H1 (cell line): ENCODE measurements at regions not wholly inside any gene's neighbourhood (a gene's known extent, or its start where the extent isn't known, plus 50 kb on each side); places are given as distances from the start of the nearest gene placed in this dataset.

Source experiments
- CTCF ChIA-PET: fragments of 300-600 bp; sonication (Branson Sonifier 250); formaldehyde crosslinking; loops from one replicate; lab custom pipeline; 2021; ENCODE audit not compliant: partially characterized antibody; lab: Charles Lee
- POLR2A ChIA-PET: fragments of 300-600 bp; sonication (Branson Sonifier 250); formaldehyde crosslinking; loops from one replicate; lab custom pipeline; 2021; ENCODE audit warnings: inconsistent platforms; ENCODE audit not compliant: partially characterized antibody; lab: Charles Lee
- DNase-seq, 2 experiments: peaks; one replicate each; pipeline versions ENCODE4 v3.0.0 to v3.0.0-alpha.2; 2010 to 2022; ENCODE audit warnings: low spot score in 2 of 2, low read depth in 1 of 2, mixed read lengths in 1 of 2
- FAIRE-seq: peaks from 2 replicates; lab custom pipeline; 2011; peaks lifted over from hg19 to GRCh38; lab: Jason Lieb, UNC
- H2AFZ ChIP-seq: 2 replicates; pipeline ENCODE4 v1.8.1; 2012; ENCODE audit warnings: low read length, inconsistent platforms
- H2AK5ac ChIP-seq: 2 replicates; pipeline ENCODE4 v1.6.1; 2013; ENCODE audit warnings: low read depth, low read length
- H2BK120ac ChIP-seq: replicated peaks from 2 replicates; pipeline ENCODE3; 2013; ENCODE audit warnings: low read depth, low read length, inconsistent platforms
- H2BK12ac ChIP-seq: 2 replicates; pipeline ENCODE4 v1.6.1; 2013; ENCODE audit warnings: low read depth, low read length
- H2BK15ac ChIP-seq: 2 replicates; pipeline ENCODE4 v1.6.1; 2013; ENCODE audit warnings: low read length
- H2BK20ac ChIP-seq: 2 replicates; pipeline ENCODE4 v1.6.1; 2013; ENCODE audit warnings: low read length
- H2BK5ac ChIP-seq: 2 replicates; pipeline ENCODE4 v1.6.1; 2013; ENCODE audit warnings: low read depth, low read length
- H3K14ac ChIP-seq: 2 replicates; pipeline ENCODE4 v1.6.1; 2013; ENCODE audit warnings: inconsistent platforms; ENCODE audit not compliant: insufficient read length
- H3K18ac ChIP-seq: 2 replicates; pipeline ENCODE4 v1.6.1; 2013; ENCODE audit warnings: low read length; ENCODE audit errors: extremely low read depth
- H3K23ac ChIP-seq: 2 replicates; pipeline ENCODE4 v1.6.1; 2013; ENCODE audit warnings: inconsistent platforms; ENCODE audit not compliant: insufficient read length
- H3K23me2 ChIP-seq: 2 replicates; pipeline ENCODE4 v1.6.1; 2013; ENCODE audit warnings: low read depth, low read length
- H3K27ac ChIP-seq: 2 replicates; pipeline ENCODE4 v1.6.1; 2011; ENCODE audit warnings: low read depth, low read length, inconsistent platforms
- H3K27me3 ChIP-seq, 4 experiments: replicated peaks in 1 of 4; 1 replicate in 1 of 4; 2 replicates in 3 of 4; pipeline versions ENCODE4 v1.6.1 to v1.8.1; 2011 to 2013; ENCODE audit warnings: low read length in 3 of 4, mild to moderate bottlenecking in 3 of 4, inconsistent platforms in 2 of 4, mixed read lengths in 2 of 4, moderate library complexity in 1 of 4; ENCODE audit not compliant: control insufficient read depth in 3 of 4, insufficient read depth in 3 of 4; ENCODE audit errors: extremely low read depth in 1 of 4
- H3K36me3 ChIP-seq, 4 experiments: 2 replicates each; pipeline versions ENCODE4 v1.6.1 to v1.8.1; 2011 to 2013; ENCODE audit warnings: mild to moderate bottlenecking in 4 of 4, low read length in 3 of 4, moderate library complexity in 2 of 4, control low read depth in 1 of 4, inconsistent platforms in 1 of 4; ENCODE audit not compliant: insufficient read depth in 4 of 4, control insufficient read depth in 2 of 4
- H3K4ac ChIP-seq: replicated peaks from 2 replicates; pipeline ENCODE3; 2013; ENCODE audit warnings: low read length, low read depth, mixed read lengths, inconsistent platforms; ENCODE audit not compliant: insufficient read length
- H3K4me1 ChIP-seq, 4 experiments: replicated peaks in 1 of 4; 1 replicate in 1 of 4; 2 replicates in 3 of 4; pipeline versions ENCODE4 v1.6.1 to v1.8.1; 2011 to 2013; ENCODE audit warnings: low read length in 3 of 4, inconsistent platforms in 2 of 4, mixed read lengths in 1 of 4; ENCODE audit not compliant: insufficient read depth in 4 of 4, control insufficient read depth in 3 of 4
- H3K4me2 ChIP-seq, 2 experiments: 2 replicates each; pipeline versions ENCODE4 v1.6.1 to v1.8.1; 2011 to 2013; ENCODE audit warnings: low read depth in 2 of 2, low read length in 2 of 2, control low read depth in 1 of 2, inconsistent platforms in 1 of 2, mild to moderate bottlenecking in 1 of 2; ENCODE audit not compliant: insufficient read depth in 1 of 2
- H3K4me3 ChIP-seq, 4 experiments: fragments of 200-600, 300-600 bp in 1 of 4; sonication (generic), shearing (Covaris generic), sonication (Bioruptor Twin) in 1 of 4; 2 replicates each; pipeline versions ENCODE4 v1.5.1 to v1.8.1; 2011 to 2016; ENCODE audit warnings: low read length in 4 of 4, low read depth in 3 of 4, control low read depth in 2 of 4, inconsistent platforms in 2 of 4, mild to moderate bottlenecking in 2 of 4, mixed read lengths in 1 of 4, moderate library complexity in 1 of 4; ENCODE audit not compliant: insufficient read depth in 2 of 4; ENCODE audit errors: extremely low read depth in 1 of 4
- H3K56ac ChIP-seq: replicated peaks from 2 replicates; pipeline ENCODE3; 2013; ENCODE audit warnings: low read depth, mild to moderate bottlenecking, mixed read lengths, low read length, inconsistent platforms; ENCODE audit not compliant: insufficient read length
- H3K79me1 ChIP-seq: 2 replicates; pipeline ENCODE4 v1.6.1; 2013; ENCODE audit warnings: low read depth, low read length, control low read depth
- H3K79me2 ChIP-seq, 2 experiments: 2 replicates each; pipeline versions ENCODE4 v1.6.1 to v1.8.1; 2012 to 2013; ENCODE audit warnings: low read length in 2 of 2, mild to moderate bottlenecking in 2 of 2, inconsistent platforms in 1 of 2; ENCODE audit not compliant: insufficient read depth in 2 of 2, control insufficient read depth in 1 of 2
- H3K9ac ChIP-seq, 4 experiments: replicated peaks in 1 of 4; 1 replicate in 1 of 4; 2 replicates in 3 of 4; pipeline versions ENCODE4 v1.6.1 to v1.8.1; 2011 to 2013; ENCODE audit warnings: low read depth in 3 of 4, low read length in 3 of 4, control low read depth in 2 of 4, mild to moderate bottlenecking in 2 of 4, moderate library complexity in 2 of 4, inconsistent platforms in 1 of 4; ENCODE audit errors: extremely low read depth in 1 of 4
- H3K9me3 ChIP-seq, 2 experiments: 2 replicates each; pipeline versions ENCODE4 v1.6.1 to v1.8.1; 2012 to 2013; ENCODE audit warnings: mild to moderate bottlenecking in 2 of 2, moderate library complexity in 2 of 2, control low read depth in 1 of 2, inconsistent platforms in 1 of 2, low read depth in 1 of 2, low read length in 1 of 2, mixed read lengths in 1 of 2; ENCODE audit not compliant: insufficient read depth in 2 of 2
- H4K20me1 ChIP-seq, 2 experiments: replicated peaks in 1 of 2; 2 replicates each; pipeline versions ENCODE3 to v1.8.1; 2011 to 2013; ENCODE audit warnings: inconsistent platforms in 2 of 2, low read length in 2 of 2, mild to moderate bottlenecking in 1 of 2; ENCODE audit not compliant: insufficient read depth in 2 of 2, control insufficient read depth in 1 of 2
- H4K5ac ChIP-seq: 2 replicates; pipeline ENCODE4 v1.6.1; 2013; ENCODE audit warnings: low read length, low read depth, mixed read lengths, inconsistent platforms; ENCODE audit not compliant: insufficient read length
- H4K8ac ChIP-seq: 2 replicates; pipeline ENCODE4 v1.8.0; 2013; ENCODE audit warnings: mild to moderate bottlenecking, moderate library complexity, low read length, inconsistent platforms; ENCODE audit not compliant: insufficient read depth; ENCODE audit errors: extremely low read depth
- H4K91ac ChIP-seq: replicated peaks from 2 replicates; pipeline ENCODE3; 2013; ENCODE audit warnings: low read length, mixed read lengths, inconsistent platforms; ENCODE audit not compliant: insufficient read length
- CBX5 ChIP-seq: fragments of 300-800, 300-1000 bp; sonication (generic); IDR thresholded peaks from 2 replicates; pipeline ENCODE4 v1.7.1; 2016; ENCODE audit warnings: antibody characterized with exemption, low read length, low read depth
- JUN ChIP-seq: IDR thresholded peaks from 2 replicates; pipeline ENCODE4 v1.6.1; 2011; ENCODE audit warnings: low read depth, mild to moderate bottlenecking, improper control_type of control experiment, low read length
- KDM4A ChIP-seq: IDR thresholded peaks from one replicate; pipeline ENCODE4 v1.7.1; 2012; ENCODE audit warnings: low read depth, mild to moderate bottlenecking, moderate library complexity, low read length, inconsistent platforms; ENCODE audit not compliant: severe bottlenecking
- SIX5 ChIP-seq: IDR thresholded peaks from 2 replicates; pipeline ENCODE4 v1.6.1; 2011; ENCODE audit warnings: mild to moderate bottlenecking, low read depth, low read length
- SUZ12 ChIP-seq: fragments of 200-600 bp; sonication (generic); IDR thresholded peaks from 2 replicates; pipeline ENCODE4 v1.6.1; 2012; ENCODE audit warnings: mild to moderate bottlenecking, inconsistent platforms, low read length, moderate library complexity, mixed read lengths
- TAF1 ChIP-seq: IDR thresholded peaks from 2 replicates; pipeline ENCODE4 v1.6.1; 2011; ENCODE audit warnings: mild to moderate bottlenecking, low read depth, low read length
- WGBS, 2 experiments: shearing (Covaris generic) in 1 of 2; methylation state at CpG; one replicate each; pipeline versions ENCODE4 v1.1.6 to v1.1.7; 2013 to 2015; ENCODE audit warnings: low lambda C conversion rate in 2 of 2, mixed read lengths in 2 of 2, inconsistent platforms in 1 of 2, low coverage in 1 of 2, missing lambda C conversion rate in 1 of 2; ENCODE audit not compliant: insufficient replicate concordance in 2 of 2, insufficient coverage in 1 of 2, insufficient read length in 1 of 2; ENCODE audit errors: extremely low coverage in 1 of 2, missing lambda C conversion rate in 1 of 2; 5-methylcytosine and 5-hydroxymethylcytosine counted together
- TF ChIP-seq, protein P1 (sequence below), 3 experiments: IDR thresholded peaks; 1 replicate in 2 of 3; 2 replicates in 1 of 3; pipeline versions ENCODE4 v1.5.1 to v1.6.1; 2011; ENCODE audit warnings: low read length in 3 of 3, mild to moderate bottlenecking in 3 of 3, inconsistent platforms in 2 of 3, low read depth in 1 of 3, moderate library complexity in 1 of 3; ENCODE audit not compliant: insufficient read depth in 1 of 3; ENCODE audit errors: control extremely low read depth in 1 of 3

DNA sequence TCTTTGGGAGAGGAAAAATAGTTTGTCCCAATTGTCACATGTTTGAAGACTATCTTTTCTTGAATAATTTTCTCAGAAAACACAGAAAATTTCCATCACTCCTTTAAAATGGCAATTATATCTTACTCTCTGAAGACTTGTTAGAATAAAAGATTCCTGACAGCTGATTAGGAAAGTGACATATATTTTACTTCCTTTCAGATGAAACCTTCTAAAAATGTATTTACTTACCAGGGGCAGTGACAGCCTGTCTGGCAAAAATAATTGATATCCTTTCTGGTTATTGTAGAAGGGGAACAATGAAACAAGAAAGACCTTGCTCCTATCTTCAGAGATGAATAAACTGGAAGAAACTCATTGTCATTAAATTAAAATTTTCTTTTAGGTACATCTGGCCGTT lies 483.3 kb upstream of the GOLIM4 start:
- no peak overlapping the region for H3K18ac ChIP-seq
- CTCF ChIA-PET, result no interaction called here
- no peak overlapping the region for H3K14ac ChIP-seq
- H3K56ac ChIP-seq, result no peak overlapping the region
- H4K5ac ChIP-seq, result no peak overlapping the region
- no peak overlapping the region for H3K4me3 ChIP-seq
- no peak overlapping the region for H2BK15ac ChIP-seq
- H4K20me1 ChIP-seq, result no peaks in the 10 kb centered on the region
- H3K4ac ChIP-seq, result no peak overlapping the region
- 86% methylated on average over 1 of the region's 1 CpG; no CpG with 5 or more reads in 1 of the 2 experiments for WGBS, 2 experiments
- H3K36me3 ChIP-seq, result no peaks in the 10 kb centered on the region; a peak in 1 of 8 replicates
- no peaks in the 10 kb centered on the region for H3K79me2 ChIP-seq
- H2BK120ac ChIP-seq, result no peak overlapping the region
- H3K4me1 ChIP-seq, result peaks cover 2 to 8% (median 5%) of the 10 kb centered on the region in 4 experiments; a peak in 4 of 7 replicates
- no peak overlapping the region for H4K91ac ChIP-seq
- H3K9me3 ChIP-seq, result no peaks in the 10 kb centered on the region
- no peak overlapping the region for H3K9ac ChIP-seq
- no peak overlapping the region for H2BK5ac ChIP-seq
- FAIRE-seq (no peak), DNase-seq (no peak)
- POLR2A ChIA-PET, result no interaction called here
- no peaks in the 10 kb centered on the region for H3K79me1 ChIP-seq
- H3K27me3 ChIP-seq, result no peaks in the 10 kb centered on the region
- H3K27ac ChIP-seq, result no peak overlapping the region
- H2BK20ac ChIP-seq, result no peak overlapping the region
- H3K23me2 ChIP-seq, result no peaks in the 10 kb centered on the region
- H2AK5ac ChIP-seq, result no peak overlapping the region
- no peak overlapping the region for H3K23ac ChIP-seq
- H4K8ac ChIP-seq, result no peak overlapping the region
- no peak overlapping the region for H3K4me2 ChIP-seq
- H2AFZ ChIP-seq, result no peak overlapping the region
- H2BK12ac ChIP-seq, result no peak overlapping the region
- no peak for TF ChIP-seq JUN
- no peak for TF ChIP-seq TAF1
- TF ChIP-seq, protein P1, sequence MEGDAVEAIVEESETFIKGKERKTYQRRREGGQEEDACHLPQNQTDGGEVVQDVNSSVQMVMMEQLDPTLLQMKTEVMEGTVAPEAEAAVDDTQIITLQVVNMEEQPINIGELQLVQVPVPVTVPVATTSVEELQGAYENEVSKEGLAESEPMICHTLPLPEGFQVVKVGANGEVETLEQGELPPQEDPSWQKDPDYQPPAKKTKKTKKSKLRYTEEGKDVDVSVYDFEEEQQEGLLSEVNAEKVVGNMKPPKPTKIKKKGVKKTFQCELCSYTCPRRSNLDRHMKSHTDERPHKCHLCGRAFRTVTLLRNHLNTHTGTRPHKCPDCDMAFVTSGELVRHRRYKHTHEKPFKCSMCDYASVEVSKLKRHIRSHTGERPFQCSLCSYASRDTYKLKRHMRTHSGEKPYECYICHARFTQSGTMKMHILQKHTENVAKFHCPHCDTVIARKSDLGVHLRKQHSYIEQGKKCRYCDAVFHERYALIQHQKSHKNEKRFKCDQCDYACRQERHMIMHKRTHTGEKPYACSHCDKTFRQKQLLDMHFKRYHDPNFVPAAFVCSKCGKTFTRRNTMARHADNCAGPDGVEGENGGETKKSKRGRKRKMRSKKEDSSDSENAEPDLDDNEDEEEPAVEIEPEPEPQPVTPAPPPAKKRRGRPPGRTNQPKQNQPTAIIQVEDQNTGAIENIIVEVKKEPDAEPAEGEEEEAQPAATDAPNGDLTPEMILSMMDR (IDR thresholded peaks at IDR 0.05; ENCODE audit: control extremely low read depth in 1 of 3, insufficient read depth in 1 of 3, low read depth in 1 of 3, low read length in 3 of 3), result no peak
- no peak for TF ChIP-seq KDM4A
- TF ChIP-seq SIX5, result no peak
- TF ChIP-seq SUZ12, result no peak
- no peak for TF ChIP-seq CBX5
- TF ChIP-seq, all 59 proteins: peak for 0
